Activated naive CD4-positive, alpha-beta T cell treated with anti-CD3 and anti-CD28 coated beads, Interleukin-2, amount 50 U/mL, for 16 hours (primary cell): ENCODE measurements at regions not wholly inside any gene's neighbourhood (a gene's known extent, or its start where the extent isn't known, plus 50 kb on each side); places are given as distances from the start of the nearest gene placed in this dataset.

Experiments used
- DNase-seq: peaks from one replicate; pipeline ENCODE4 v3.0.0-alpha.2; 2020

DNA sequence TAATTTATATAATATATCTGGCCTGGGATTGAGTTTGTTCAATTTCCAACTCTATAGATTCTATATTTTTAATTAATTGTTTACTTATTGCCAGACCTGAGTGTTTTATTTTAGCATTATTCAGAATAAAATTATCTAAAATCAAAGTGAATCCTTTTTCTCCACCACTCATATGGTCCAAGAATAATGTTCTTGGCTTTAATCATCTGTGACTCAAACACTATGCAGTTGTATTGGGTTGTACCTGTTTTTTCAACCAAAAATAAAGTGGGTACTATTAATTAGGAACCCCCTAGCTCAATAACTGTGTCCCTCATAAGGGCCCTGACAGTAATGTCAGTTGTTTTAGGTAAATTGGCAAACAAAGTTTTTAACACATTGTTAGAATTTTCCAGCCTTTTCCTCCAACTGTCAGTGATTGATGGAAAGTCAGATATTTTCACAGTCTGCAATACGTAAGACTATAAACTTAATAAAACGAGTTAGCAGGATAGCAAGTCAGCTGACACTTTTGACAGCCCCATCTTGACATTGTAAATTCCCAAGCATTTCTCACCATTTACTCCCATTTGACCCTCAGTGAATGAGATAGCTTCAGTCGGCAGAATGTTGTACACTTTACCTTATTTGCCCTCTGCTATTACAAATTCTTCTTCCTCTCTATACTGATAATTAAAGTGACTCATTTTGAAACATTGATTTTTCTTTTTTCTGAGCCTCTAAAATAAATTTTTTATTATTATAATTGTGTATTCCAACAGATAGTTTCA, 587.4 kb downstream of the METTL4 start:
- DNase-seq: no peak

DNA sequence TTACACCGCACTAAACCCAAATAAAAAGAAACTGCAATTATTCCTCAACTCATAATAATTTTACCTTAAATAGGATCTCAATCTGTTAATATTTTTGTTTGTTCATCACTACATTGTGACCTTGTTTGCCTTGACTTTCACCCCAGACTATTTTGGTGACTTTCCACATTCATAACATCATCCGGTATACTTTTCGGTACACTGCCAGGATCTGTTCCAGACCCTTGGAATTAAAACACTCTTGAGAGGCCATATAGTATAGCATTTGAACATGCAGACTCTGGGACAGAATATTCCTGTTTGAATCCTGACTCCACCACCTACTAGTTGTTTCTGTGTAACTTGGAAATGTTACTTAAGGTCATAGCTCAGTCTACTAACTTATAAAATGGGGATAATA, 577.4 kb downstream of the METTL4 start:
- no peak for DNase-seq

DNA sequence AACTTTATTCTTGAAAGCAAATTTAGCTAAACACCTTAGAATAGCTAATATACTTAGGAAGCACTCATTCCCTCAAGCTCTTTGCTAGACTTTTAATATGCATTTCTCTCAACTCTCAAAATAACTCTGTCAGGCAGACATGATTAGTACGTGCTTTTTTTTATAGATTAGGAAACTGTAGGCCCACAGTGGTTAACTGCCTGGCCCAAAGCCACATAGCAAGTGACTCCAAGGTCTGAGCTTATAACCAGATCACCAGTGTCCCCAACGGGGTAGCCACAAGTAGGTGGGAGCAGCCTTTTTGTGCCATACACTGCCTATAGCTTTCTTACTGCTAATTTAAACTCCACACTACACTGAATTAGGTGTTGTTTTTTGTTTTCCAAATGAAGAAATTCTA, 576.8 kb downstream of the METTL4 start:
- no peak for DNase-seq

- no peak for DNase-seq
These were observed 576.2 kb downstream of the METTL4 start for GRCh38 chr18:1995041-1995612.

GRCh38 chr18:1998121-1998520, 573.2 kb downstream of the METTL4 start:
- no peak for DNase-seq

- no peak for DNase-seq
These were observed 571.9 kb downstream of the METTL4 start for GRCh38 chr18:1999387-1999786.

GRCh38 chr18:2002151-2002550, 569.2 kb downstream of the METTL4 start:
- DNase-seq: no peak

DNA sequence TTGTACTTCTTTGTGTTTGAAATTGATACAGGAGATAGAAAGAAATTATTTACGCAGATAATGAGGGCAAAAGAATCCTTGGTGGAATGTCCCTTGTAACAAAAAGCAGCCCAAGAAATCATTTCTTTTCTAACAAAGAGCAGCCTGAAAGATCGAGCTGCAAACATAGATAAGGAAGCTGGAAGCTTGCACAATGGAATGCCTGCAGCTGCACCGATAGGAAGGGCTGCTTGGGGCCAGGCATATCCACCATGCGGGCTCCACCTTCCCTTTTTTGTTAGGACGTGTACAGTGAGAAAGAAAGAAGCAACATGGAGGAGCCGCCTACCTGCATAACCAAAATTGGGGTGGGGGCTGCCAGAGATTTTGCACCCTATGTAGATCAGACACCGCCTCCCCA, 568.7 kb downstream of the METTL4 start:
- DNase-seq: no peak

- DNase-seq: no peak
These were observed 561.2 kb downstream of the METTL4 start for GRCh38 chr18:2009942-2010697.

- DNase-seq: no peak
These were observed 544.3 kb downstream of the METTL4 start for GRCh38 chr18:2027016-2027415.

DNA sequence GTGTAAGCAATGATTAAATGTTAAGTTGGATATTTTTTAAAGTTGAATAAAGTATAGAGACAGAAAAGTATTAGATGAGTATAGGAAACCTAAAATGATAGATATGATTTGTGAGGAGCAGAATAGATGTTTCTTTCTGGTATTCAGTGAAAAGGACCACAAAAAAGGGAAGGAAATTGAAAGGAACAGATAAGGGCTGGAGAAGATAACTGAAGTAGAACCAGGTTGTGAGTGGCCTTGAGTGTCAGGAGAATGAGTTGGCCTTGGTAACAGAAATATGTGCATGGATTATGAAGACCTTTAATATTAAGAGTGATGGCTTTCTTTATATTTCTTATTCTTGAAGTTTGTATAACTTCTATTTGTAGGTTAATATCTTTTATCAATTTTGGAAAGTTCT, 543.5 kb downstream of the METTL4 start:
- DNase-seq: no peak

DNA sequence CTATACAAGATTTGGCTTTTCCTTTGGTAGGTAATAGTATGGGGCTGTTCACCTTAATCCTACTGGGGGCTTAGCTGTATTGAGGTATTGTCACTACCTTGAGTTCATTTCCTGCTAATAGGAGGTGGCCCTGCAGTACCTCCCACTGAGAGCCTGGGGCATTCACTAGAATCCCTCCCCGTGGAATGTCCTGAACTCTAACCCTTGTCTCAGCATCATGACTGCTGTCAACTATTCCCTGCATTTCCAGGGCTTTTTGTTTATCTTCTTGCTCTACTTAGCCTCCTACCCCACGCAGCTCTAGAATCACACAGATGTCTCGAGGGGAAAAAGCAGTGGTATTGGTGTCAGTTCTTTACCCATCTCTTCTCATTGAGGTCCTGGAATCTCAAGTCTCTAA, 542.3 kb downstream of the METTL4 start:
- no peak for DNase-seq

DNA sequence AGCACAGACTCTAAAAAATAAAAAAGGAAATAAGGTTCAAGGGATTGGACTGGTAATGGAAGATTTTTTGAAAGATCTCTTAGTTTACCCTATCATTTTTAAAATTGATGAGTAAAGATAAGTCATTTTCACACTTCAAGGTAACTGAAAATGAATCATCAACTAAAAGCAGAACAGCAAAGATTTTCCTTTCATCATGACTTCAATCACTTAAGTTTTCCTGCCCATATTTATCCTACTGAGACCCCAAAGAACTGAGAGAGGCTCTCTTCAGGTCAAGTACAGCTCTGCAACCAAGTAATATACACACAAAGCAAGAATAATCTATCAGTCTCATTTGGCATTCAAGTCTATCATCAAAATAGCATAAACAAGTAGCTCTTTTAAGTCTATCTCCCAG, 540.7 kb downstream of the METTL4 start:
- DNase-seq: no peak

DNA sequence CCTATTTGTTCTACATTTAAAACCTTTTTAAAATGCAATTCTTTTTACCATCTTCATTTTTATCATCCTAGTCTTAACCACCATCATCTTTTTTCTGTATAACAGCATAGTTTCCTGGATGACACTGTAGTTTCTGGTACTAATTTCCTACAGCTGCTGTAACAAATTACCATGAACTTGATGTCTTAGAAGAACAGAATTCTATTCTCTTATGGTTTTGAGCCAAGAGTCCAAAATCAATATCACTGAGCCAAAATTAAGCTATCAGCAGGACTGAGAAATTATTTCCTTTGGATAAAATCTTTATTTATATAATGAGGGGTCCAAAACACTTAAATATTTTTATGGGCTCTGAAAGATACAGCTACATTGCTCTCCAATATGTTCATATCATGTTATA, 539.3 kb downstream of the METTL4 start:
- no peak for DNase-seq

DNA sequence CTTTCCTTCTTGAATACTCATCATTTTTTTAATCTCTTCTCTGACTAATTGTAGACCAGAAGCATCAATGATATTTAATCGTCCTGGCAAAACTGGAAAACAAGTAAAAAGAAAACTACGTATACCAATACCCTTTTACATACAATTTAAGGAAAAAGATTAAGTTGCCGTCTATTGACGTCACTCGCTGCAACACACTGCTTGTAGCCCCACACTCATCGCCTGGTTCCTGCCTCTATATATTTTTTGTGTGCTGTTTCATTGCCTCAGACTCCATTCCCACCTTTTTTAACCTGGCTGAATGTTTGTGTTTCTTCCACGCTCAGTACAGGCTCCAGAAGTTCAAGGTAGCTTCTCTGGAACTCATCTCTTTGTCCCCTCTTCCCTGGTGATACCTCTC, 536.2 kb downstream of the METTL4 start:
- no peak for DNase-seq

DNA sequence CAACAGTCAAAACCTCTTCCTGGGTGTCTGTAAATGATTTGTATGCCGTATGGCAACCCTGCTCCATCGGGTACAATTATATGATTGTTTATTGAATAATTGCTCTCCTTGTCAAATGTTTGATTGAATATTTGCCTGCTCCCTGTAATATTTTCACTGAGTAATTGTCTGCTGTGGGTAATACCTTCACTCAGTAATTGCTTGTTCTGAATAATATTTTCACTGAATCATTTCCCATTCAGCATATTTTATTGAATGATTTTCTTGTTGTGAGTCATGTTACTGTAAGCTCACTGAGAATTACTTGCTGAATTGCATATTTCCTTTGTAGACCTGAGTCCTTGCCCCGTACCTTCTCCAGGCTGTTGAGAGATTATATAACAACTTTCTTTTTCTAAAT, 535.2 kb downstream of the METTL4 start:
- no peak for DNase-seq

DNA sequence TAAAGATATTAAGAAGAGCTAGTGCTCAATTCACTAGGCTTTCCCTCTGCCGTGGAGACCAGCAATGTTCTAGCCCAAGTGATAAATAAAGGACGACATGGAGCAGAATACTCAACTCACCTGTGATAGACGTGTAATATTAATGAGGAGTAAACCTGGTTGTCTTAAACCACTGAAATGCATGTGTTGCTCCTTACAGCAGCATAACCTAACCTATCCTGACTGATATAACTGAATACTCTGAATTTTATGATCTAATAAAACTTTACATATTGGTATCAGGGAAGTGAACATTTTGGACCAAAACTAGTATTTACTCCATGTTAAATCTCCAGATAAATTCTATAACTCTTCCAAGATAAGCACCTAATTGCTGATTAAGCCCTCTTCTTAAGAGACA, 531.0 kb downstream of the METTL4 start:
- DNase-seq: no peak

DNA sequence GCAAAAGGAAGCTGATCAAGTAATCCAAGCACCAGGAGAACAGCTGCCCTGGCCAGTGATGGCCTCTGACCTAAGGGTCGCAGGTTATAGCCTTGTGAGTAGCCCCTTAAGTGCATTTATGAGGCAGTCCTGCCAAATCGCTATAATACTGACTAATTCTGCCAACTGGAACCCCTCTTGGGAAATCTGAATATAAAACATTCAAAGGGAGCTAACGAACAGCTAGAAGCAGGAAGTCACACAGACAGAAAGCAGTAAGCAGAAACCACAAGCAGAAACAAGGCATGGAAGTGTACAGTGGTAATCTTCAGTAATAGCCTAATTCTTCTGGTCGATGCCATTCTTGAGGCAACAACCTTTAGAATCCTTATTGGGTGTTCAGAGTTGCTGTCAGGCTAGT, 521.3 kb downstream of the METTL4 start:
- no peak for DNase-seq

DNA sequence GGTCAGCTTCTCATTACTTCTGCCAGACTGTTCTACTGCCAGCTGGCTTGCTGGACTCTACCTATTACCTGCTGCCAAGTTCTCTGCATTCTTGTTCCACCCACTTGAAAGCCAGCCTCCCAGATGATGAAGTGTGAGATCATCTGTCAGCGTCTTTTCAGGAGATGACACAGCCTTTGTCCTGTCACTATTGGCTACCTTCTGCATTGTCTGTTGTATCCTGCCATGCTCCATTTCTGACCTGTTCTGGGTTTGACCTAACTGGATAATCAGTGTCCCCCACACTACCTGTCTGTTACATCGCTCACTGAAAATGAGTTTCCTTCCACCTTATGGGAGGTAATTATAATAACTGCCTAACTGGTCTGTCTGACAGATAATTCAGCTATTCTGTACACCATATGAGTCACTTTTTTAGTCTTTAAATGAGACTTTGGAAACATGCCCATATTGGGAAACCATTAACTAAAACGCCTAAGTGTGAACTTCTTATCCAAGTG, 520.6 kb downstream of the METTL4 start:
- DNase-seq: no peak

DNA sequence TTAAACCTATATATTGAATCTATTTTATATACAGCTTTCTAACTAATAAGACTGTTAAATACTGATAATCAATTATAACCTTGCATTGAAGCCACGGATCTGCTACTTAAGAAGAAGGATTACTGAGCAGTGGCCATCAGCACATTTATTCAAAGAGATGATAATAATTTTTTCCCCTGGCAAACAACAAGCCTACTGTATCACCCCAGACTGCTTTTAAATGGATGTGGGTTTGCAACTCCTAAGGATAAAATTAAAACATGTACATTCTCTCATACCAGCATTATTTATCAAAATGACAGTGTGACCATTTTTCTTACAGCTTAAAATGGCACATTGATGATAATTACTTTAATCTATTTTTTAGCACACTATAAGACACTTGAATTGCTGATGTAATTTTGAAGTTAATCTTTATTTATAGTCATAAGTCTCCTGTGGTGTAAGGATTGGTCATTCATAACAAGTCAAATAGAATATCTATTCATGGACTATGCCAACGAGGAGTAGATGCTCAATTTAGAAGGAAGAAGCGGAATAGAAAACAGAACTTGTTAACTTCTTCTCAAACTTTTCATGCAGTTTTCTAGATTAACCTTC, 517.7 kb downstream of the METTL4 start:
- no peak for DNase-seq

- no peak for DNase-seq
These were observed 512.0 kb downstream of the METTL4 start for GRCh38 chr18:2059336-2059735.

GRCh38 chr18:2060086-2060485, 511.2 kb downstream of the METTL4 start:
- DNase-seq: no peak

DNA sequence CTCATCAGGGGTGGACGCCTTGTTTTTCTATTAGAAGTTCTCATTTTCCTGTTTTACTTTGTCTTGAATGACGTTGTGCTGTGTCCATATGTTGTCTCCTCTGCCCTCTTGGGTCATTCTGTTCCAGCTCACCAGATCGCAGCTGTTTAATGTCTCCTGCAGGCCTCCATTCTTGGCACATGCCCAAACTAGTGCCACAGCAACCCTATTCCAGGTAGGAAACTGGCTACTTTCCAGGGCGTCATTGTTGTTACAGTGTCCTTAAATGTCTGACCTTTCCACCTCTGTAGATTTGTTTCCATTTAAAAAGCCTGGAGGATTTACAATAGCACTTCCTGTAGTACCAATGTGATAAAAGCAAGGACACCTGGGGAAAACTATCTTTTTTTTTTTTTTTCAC, 500.7 kb downstream of the METTL4 start:
- DNase-seq: no peak

- DNase-seq: no peak
These were observed 495.8 kb downstream of the METTL4 start for GRCh38 chr18:2075499-2075898.
